ENCODE measurements at regions not wholly inside any gene's neighbourhood (a gene's known extent, or its start where the extent isn't known, plus 50 kb on each side); places are given as distances from the start of the nearest gene placed in this dataset.

- no peaks in the 10 kb centered on the region for H3K9me3 ChIP-seq
- no peak overlapping the region for H3K27ac ChIP-seq
- intact Hi-C loops (cut with DNase I): no loop called here
- ATAC-seq (no peak), DNase-seq (no peak)
- no peak for TF ChIP-seq CTCF (IDR thresholded peaks at IDR 0.05)
- no peak overlapping the region for H3K4me3 ChIP-seq
- no peaks in the 10 kb centered on the region for H3K4me1 ChIP-seq
- H3K36me3 ChIP-seq: no peaks in the 10 kb centered on the region
- H3K27me3 ChIP-seq: no peaks in the 10 kb centered on the region
Measured at GRCh38 chr7:86499986-86500385, 143.7 kb upstream of the GRM3 start.

GRCh38 chr7:86485827-86486226 lies 157.9 kb upstream of the GRM3 start:
- no peaks in the 10 kb centered on the region for H3K27me3 ChIP-seq
- H3K27ac ChIP-seq: no peak overlapping the region
- no peak overlapping the region for H3K4me3 ChIP-seq
- H3K4me1 ChIP-seq: no peaks in the 10 kb centered on the region
- intact Hi-C loops (cut with DNase I): no loop called here
- ATAC-seq (no peak), DNase-seq (no peak)
- no peaks in the 10 kb centered on the region for H3K9me3 ChIP-seq
- no peak for TF ChIP-seq CTCF (IDR thresholded peaks at IDR 0.05)
- H3K36me3 ChIP-seq: no peaks in the 10 kb centered on the region

GRCh38 chr7:86479144-86479543 lies 164.6 kb upstream of the GRM3 start:
- Histone ChIP-seq H3K36me3 (no peaks in the 10 kb centered on the region), H3K27me3 (no peaks in the 10 kb centered on the region), H3K27ac (no peak overlapping the region), H3K4me3 (no peak overlapping the region), H3K9me3 (no peaks in the 10 kb centered on the region), H3K4me1 (no peaks in the 10 kb centered on the region)
- DNase-seq: no peak
- no peak for TF ChIP-seq CTCF (IDR thresholded peaks at IDR 0.05)
- ATAC-seq: no peak
- intact Hi-C loops (cut with DNase I): no loop called here

GRCh38 chr7:86477343-86477935 lies 166.3 kb upstream of the GRM3 start:
- no peaks in the 10 kb centered on the region for H3K9me3 ChIP-seq
- no peak overlapping the region for H3K4me3 ChIP-seq
- DNase-seq (no peak), ATAC-seq (no peak)
- H3K27ac ChIP-seq: no peak overlapping the region
- H3K36me3 ChIP-seq: no peaks in the 10 kb centered on the region
- no peaks in the 10 kb centered on the region for H3K27me3 ChIP-seq
- no peaks in the 10 kb centered on the region for H3K4me1 ChIP-seq
- intact Hi-C loops (cut with DNase I): no loop called here
- TF ChIP-seq CTCF (IDR thresholded peaks at IDR 0.05): no peak

GRCh38 chr7:86470763-86471162 lies 172.9 kb upstream of the GRM3 start:
- no peak overlapping the region for H3K4me3 ChIP-seq
- intact Hi-C loops (cut with DNase I): no loop called here
- no peaks in the 10 kb centered on the region for H3K27me3 ChIP-seq

More at GRCh38 chr7:86470763-86471162, 172.9 kb upstream of the GRM3 start:
- no peaks in the 10 kb centered on the region for H3K36me3 ChIP-seq
- DNase-seq: no peak
- no peaks in the 10 kb centered on the region for H3K9me3 ChIP-seq
- no peak for ATAC-seq
- no peak overlapping the region for H3K27ac ChIP-seq
- no peak for TF ChIP-seq CTCF (IDR thresholded peaks at IDR 0.05)
- no peaks in the 10 kb centered on the region for H3K4me1 ChIP-seq
